GM10248 (cell line): ENCODE measurements at regions not wholly inside any gene's neighbourhood (a gene's known extent, or its start where the extent isn't known, plus 50 kb on each side); places are given as distances from the start of the nearest gene placed in this dataset.

Experiments
- CTCF ChIA-PET: fragments of 300-600 bp; sonication (Branson Sonifier 250); formaldehyde crosslinking; extraction: SDS; loops from one replicate; lab custom pipeline; 2021; ENCODE audit warnings: antibody characterized with exemption; lab: Yijun Ruan, JAX
- POLR2A ChIA-PET: fragments of 350-650 bp; sonication (Branson Sonifier 250); formaldehyde crosslinking; extraction: SDS; loops from one replicate; lab custom pipeline; 2020; ENCODE audit warnings: antibody characterized with exemption; lab: Yijun Ruan, JAX
- DNase-seq: peaks from one replicate; pipeline ENCODE4 v3.0.0; 2012; ENCODE audit errors: extremely low spot score
- TF ChIP-seq, protein P1 (sequence below): IDR thresholded peaks from 2 replicates; pipeline ENCODE4 v1.5.1; 2012; ENCODE audit warnings: mild to moderate bottlenecking, low read depth; ENCODE audit errors: extremely low read depth, missing control alignments, control extremely low read depth

DNA sequence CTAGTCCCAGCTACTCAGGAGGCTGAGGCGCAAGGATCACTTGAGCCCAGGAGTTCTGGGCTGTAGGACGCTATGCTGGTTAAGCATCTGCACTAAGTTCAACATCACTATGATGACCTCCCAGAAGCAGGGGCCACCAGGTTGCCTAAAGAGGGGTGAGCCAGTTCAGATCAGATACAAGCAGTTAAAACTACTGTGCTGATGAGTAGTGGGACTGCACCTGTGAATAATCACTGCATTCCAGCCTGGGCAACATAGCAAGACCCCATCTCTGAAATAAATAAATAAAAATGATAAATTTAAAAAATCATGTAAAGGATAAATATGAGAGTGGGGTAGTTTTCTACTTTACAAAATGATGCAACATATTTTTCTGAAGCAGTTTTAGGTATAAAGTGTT, 106.5 kb downstream of the TMEM170B start:
- POLR2A ChIA-PET: no interaction called here
- CTCF ChIA-PET: interaction anchor here (1.5 kb wide), 1 partner anchor 11 kb away, joined by 7 read pairs; no protein-coding TSS in a partner anchor
- no peak for DNase-seq
- TF ChIP-seq, protein P1, sequence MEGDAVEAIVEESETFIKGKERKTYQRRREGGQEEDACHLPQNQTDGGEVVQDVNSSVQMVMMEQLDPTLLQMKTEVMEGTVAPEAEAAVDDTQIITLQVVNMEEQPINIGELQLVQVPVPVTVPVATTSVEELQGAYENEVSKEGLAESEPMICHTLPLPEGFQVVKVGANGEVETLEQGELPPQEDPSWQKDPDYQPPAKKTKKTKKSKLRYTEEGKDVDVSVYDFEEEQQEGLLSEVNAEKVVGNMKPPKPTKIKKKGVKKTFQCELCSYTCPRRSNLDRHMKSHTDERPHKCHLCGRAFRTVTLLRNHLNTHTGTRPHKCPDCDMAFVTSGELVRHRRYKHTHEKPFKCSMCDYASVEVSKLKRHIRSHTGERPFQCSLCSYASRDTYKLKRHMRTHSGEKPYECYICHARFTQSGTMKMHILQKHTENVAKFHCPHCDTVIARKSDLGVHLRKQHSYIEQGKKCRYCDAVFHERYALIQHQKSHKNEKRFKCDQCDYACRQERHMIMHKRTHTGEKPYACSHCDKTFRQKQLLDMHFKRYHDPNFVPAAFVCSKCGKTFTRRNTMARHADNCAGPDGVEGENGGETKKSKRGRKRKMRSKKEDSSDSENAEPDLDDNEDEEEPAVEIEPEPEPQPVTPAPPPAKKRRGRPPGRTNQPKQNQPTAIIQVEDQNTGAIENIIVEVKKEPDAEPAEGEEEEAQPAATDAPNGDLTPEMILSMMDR: no peak

DNA sequence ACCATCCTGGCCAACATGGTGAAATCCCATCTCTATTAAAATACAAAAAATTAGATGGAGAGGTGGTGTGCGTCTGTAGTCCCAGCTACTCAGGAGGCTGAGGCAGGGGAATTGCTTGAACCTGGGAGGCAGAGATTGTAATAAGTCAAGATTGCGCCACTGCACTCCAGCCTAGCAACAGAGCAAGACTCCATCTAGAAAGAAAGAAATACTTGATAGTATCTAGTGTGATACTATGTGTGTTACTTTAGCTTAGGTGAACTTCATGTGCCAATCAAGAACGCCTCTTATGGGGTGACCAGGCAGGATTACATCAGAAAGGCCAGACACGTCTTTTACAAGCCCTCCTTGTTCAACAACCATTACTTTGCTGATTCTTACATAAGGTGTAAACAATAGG, 107.1 kb downstream of the TMEM170B start:
- DNase-seq: no peak
- ChIA-PET CTCF (interaction anchor here (0.8 to 1.5 kb wide), 3 partner anchors 10 to 20 kb away, joined by 3 to 7 read pairs (median 4); no protein-coding TSS in a partner anchor), POLR2A (no interaction called here)
- TF ChIP-seq, protein P1: no peak

DNA sequence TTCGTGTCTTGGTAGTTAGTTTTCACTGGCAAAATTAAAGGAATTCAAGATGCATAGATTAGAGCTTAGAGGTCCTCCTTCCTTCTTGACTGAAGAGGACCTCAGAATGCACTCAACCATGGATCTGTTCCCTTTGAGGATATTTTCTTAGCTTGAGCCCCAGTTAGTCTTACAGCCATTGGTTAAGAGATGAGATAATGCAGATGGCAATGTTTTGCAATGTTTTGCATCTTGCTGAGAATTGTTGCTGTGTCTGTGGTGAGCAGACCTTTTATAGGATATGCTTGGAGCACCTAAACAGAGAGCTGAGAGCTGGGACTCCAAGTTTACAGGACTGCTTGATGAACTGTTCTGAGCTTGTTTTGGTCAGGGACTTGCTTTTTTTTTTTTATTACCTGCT, 107.5 kb downstream of the TMEM170B start:
- POLR2A ChIA-PET: no interaction called here
- CTCF ChIA-PET: interaction anchor here (0.8 to 1.5 kb wide), 3 partner anchors 10 to 20 kb away, joined by 3 to 7 read pairs (median 4); no protein-coding TSS in a partner anchor
- TF ChIP-seq, protein P1: no peak
- DNase-seq: no peak

DNA sequence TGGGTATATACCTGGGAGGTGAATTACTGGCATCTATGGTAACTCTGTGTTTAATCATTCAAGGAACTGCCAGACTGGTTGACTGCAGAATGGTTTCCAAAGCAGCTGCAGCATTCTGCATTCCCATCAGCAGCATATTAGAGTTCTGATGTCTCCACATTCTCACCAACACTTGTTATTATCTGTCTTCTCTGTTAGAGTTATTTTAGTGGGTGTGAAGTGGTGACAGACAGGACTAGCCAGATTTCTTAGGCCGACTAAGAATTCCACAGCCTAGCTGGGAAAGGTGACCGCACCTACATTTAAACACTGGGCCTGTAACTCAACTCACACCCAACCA, 110.9 kb downstream of the TMEM170B start:
- POLR2A ChIA-PET: no interaction called here
- TF ChIP-seq, protein P1: no peak
- DNase-seq: no peak
- CTCF ChIA-PET: interaction anchor here (2.7 kb wide), 1 partner anchor 642 kb away, joined by 11 read pairs; the partner anchor contains the start of gene EDN1

DNA sequence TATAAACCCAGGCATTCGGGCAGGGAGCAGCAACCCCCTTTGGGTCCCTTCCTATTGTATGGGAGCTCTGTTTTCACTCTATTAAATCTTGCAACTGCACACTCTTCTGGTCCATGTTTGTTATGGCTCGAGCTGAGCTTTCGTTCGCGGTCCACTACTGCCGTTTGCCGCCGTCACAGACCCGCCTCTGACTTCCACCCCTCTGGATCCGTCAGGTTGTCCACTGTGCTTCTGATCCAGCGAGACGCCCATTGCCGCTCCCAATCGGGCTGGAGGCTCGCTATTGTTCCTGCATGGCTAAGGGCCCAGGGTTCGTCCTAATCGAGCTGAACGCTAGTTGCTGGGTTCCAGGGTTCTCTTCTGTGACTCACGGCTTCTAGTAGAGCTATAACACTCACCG, 111.3 kb downstream of the TMEM170B start:
- POLR2A ChIA-PET: no interaction called here
- TF ChIP-seq, protein P1: no peak
- CTCF ChIA-PET: interaction anchor here (2.7 kb wide), 1 partner anchor 642 kb away, joined by 11 read pairs; the partner anchor contains the start of gene EDN1
- no peak for DNase-seq

DNA sequence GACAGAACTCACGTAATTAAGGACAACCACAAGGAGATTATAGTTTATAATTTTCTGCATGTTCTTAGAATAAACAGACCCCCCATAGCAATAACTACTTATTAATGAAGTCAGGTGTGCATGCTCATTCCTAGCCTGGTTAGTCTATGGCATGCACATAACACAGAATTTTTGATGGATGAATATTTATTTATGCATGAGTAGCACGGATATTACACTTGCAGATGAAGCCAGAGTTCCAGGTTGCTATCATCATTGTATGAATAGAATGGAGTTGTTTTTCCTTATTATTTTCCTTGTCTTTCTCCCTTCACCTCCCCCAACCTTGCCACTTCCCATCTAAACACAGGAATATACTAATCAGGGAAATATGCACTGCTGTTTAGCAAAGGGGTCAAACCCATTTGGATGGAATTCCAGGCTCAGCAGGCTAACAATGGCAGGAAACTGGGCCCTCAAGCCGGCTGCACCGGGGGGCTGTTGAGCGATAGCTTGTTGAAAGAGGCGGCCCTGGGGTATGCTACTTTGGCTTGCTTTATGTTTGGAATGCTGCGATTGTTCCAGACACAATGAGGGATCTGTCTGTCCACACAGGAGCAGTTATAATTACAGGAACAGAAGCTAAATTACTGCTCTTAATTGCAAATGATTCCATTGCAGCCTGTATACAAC, 112.6 kb downstream of the TMEM170B start:
- POLR2A ChIA-PET: no interaction called here
- CTCF ChIA-PET: no interaction called here
- peak; percentile 1 for DNase-seq
- TF ChIP-seq, protein P1: no peak

DNA sequence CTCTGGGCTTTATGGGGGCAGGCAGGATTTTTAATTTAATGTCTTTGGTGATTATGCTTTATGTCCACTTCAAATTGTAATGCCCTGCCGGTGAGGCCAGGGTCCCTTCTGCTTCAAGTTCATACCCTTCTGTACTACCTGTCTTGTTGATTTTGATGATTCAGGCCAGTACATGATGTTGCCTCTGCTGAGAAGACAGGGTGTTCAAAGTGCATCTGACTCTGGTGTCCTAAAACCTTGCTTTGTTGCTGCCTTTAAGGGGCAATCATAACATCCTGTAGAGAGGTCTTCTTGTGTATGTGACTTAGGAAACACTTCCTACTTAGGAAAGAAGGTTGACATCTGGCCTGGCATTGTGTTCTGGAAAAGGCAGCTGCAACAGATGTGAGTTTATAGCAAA, 113.2 kb downstream of the TMEM170B start:
- CTCF ChIA-PET: interaction anchor here (0.8 to 1.4 kb wide), 2 partner anchors 10 to 639 kb away, joined by 3 to 7 read pairs; partner anchors contain the start of gene EDN1
- peak; percentile 3 for DNase-seq

More for the DNA sequence above, 113.2 kb downstream of the TMEM170B start:
- POLR2A ChIA-PET: no interaction called here
- TF ChIP-seq, protein P1: no peak
